Neuronal stem cell (in vitro differentiated cells): ENCODE measurements at regions not wholly inside any gene's neighbourhood (a gene's known extent, or its start where the extent isn't known, plus 50 kb on each side); places are given as distances from the start of the nearest gene placed in this dataset.

Experiments
- DNase-seq: peaks from one replicate; pipeline ENCODE4 v3.0.0-alpha.2; 2013; ENCODE audit warnings: low spot score
- H2AFZ ChIP-seq: one replicate; pipeline ENCODE4 v1.6.1; 2013; ENCODE audit warnings: mild to moderate bottlenecking, low read length, inconsistent platforms
- H2AK5ac ChIP-seq: 2 replicates; pipeline ENCODE4 v1.6.1; 2013; ENCODE audit warnings: low read depth, mild to moderate bottlenecking, inconsistent platforms, low read length, moderate library complexity, mixed read lengths
- H2BK120ac ChIP-seq: 2 replicates; pipeline ENCODE4 v1.6.1; 2013; ENCODE audit warnings: low read depth, mild to moderate bottlenecking, inconsistent platforms, low read length, moderate library complexity, mixed read lengths
- H2BK12ac ChIP-seq: one replicate; pipeline ENCODE4 v1.6.1; 2013; ENCODE audit warnings: low read length, inconsistent platforms
- H2BK15ac ChIP-seq: 2 replicates; pipeline ENCODE4 v1.6.1; 2013; ENCODE audit warnings: mild to moderate bottlenecking, low read length, inconsistent platforms, mixed read lengths
- H2BK5ac ChIP-seq: one replicate; pipeline ENCODE4 v1.6.1; 2013; ENCODE audit warnings: inconsistent platforms, mild to moderate bottlenecking, low read length, moderate library complexity
- H3K14ac ChIP-seq: one replicate; pipeline ENCODE4 v1.6.1; 2013; ENCODE audit warnings: low read length, inconsistent platforms
- H3K18ac ChIP-seq: 2 replicates; pipeline ENCODE4 v1.6.1; 2013; ENCODE audit warnings: low read length, inconsistent platforms
- H3K23ac ChIP-seq: 2 replicates; pipeline ENCODE4 v1.6.1; 2013; ENCODE audit warnings: low read depth, mild to moderate bottlenecking, mixed read lengths, low read length, inconsistent platforms; ENCODE audit not compliant: poor library complexity
- H3K27ac ChIP-seq: replicated peaks from 3 replicates; pipeline ENCODE4 v1.5.1; 2013; ENCODE audit warnings: low read length, inconsistent platforms
- H3K27me3 ChIP-seq, 3 experiments: 2 replicates each; pipeline ENCODE4 v1.6.1; 2013; ENCODE audit warnings: low read length in 3 of 3, mild to moderate bottlenecking in 2 of 3, inconsistent platforms in 1 of 3, low read depth in 1 of 3, mixed read lengths in 1 of 3, moderate library complexity in 1 of 3; ENCODE audit not compliant: control insufficient read depth in 3 of 3, insufficient read depth in 3 of 3
- H3K36me3 ChIP-seq, 2 donors: replicated peaks in 1 of 2; 2 replicates each; pipeline ENCODE4 v1.6.1; 2013; ENCODE audit warnings: low read length in 2 of 2; ENCODE audit not compliant: control insufficient read depth in 2 of 2, insufficient read depth in 2 of 2
- H3K4ac ChIP-seq: 2 replicates; pipeline ENCODE4 v1.6.1; 2013; ENCODE audit warnings: inconsistent platforms, mild to moderate bottlenecking, low read length, moderate library complexity
- H3K4me1 ChIP-seq, 2 donors: 1 replicate in 1 of 2; 2 replicates in 1 of 2; pipeline ENCODE4 v1.6.1; 2013; ENCODE audit warnings: low read length in 2 of 2, low read depth in 1 of 2; ENCODE audit not compliant: control insufficient read depth in 2 of 2, insufficient read depth in 1 of 2
- H3K4me2 ChIP-seq: one replicate; pipeline ENCODE4 v1.6.1; 2013; ENCODE audit warnings: mild to moderate bottlenecking, low read length, inconsistent platforms; ENCODE audit not compliant: insufficient read depth, poor library complexity, severe bottlenecking
- H3K4me3 ChIP-seq, 2 donors: 2 replicates each; pipeline ENCODE4 v1.5.1; 2013; ENCODE audit warnings: low read length in 2 of 2, mild to moderate bottlenecking in 2 of 2, inconsistent platforms in 1 of 2, moderate library complexity in 1 of 2
- H3K79me1 ChIP-seq: one replicate; pipeline ENCODE4 v1.6.1; 2013; ENCODE audit warnings: low read depth, mild to moderate bottlenecking, inconsistent platforms, low read length, moderate library complexity
- H3K9ac ChIP-seq: one replicate; pipeline ENCODE4 v1.6.1; 2013; ENCODE audit warnings: mild to moderate bottlenecking, low read depth, low read length, inconsistent platforms; ENCODE audit not compliant: poor library complexity
- H3K9me3 ChIP-seq, 2 donors: replicated peaks in 1 of 2; 2 replicates each; pipeline versions ENCODE3 to v1.6.1; 2013; ENCODE audit warnings: low read length in 2 of 2, mild to moderate bottlenecking in 2 of 2, inconsistent platforms in 1 of 2, low read depth in 1 of 2, mixed read lengths in 1 of 2, moderate library complexity in 1 of 2; ENCODE audit not compliant: control insufficient read depth in 2 of 2, insufficient read depth in 1 of 2
- H4K8ac ChIP-seq: one replicate; pipeline ENCODE4 v1.6.1; 2013; ENCODE audit warnings: low read depth, mild to moderate bottlenecking, inconsistent platforms, low read length, moderate library complexity
- H4K91ac ChIP-seq: one replicate; pipeline ENCODE4 v1.6.1; 2013; ENCODE audit warnings: low read length, low read depth, mild to moderate bottlenecking, inconsistent platforms; ENCODE audit not compliant: poor library complexity
- WGBS, 2 donors: extraction: QIAGEN DNeasy Blood & Tissue Kit; methylation state at CpG; one replicate each; pipeline ENCODE4 v1.1.7; 2013; ENCODE audit warnings: missing lambda C conversion rate in 2 of 2, mixed read lengths in 1 of 2; ENCODE audit not compliant: insufficient read length in 2 of 2, insufficient replicate concordance in 1 of 2; ENCODE audit errors: extremely low coverage in 2 of 2; 5-methylcytosine and 5-hydroxymethylcytosine counted together

GRCh38 chr12:105937009-105937408 lies 201.7 kb downstream of the NUAK1 start:
- Histone ChIP-seq H4K8ac (no peak overlapping the region), H3K27me3 (no peaks in the 10 kb centered on the region), H3K4ac (no peak overlapping the region), H3K4me1 (peaks cover 8 to 10% of the 10 kb centered on the region in 2 donors), H3K9me3 (no peaks in the 10 kb centered on the region), H3K9ac (no peak overlapping the region), H2AK5ac (no peak overlapping the region), H3K14ac (no peak overlapping the region), H3K79me1 (no peaks in the 10 kb centered on the region), H2BK5ac (no peak overlapping the region), H2BK120ac (no peak overlapping the region), H3K23ac (no peak overlapping the region), H2AFZ (peak overlapping the region; percentile 4), H4K91ac (no peak overlapping the region), H3K36me3 (no peaks in the 10 kb centered on the region), H3K4me3 (no peak overlapping the region), H3K27ac (no peak overlapping the region), H2BK15ac (no peak overlapping the region), H3K18ac (no peak overlapping the region), H2BK12ac (no peak overlapping the region), H3K4me2 (no peak overlapping the region)
- DNase-seq = no peak
- no CpG with 5 or more reads among the region's 1 CpG for WGBS, 2 donors

DNA sequence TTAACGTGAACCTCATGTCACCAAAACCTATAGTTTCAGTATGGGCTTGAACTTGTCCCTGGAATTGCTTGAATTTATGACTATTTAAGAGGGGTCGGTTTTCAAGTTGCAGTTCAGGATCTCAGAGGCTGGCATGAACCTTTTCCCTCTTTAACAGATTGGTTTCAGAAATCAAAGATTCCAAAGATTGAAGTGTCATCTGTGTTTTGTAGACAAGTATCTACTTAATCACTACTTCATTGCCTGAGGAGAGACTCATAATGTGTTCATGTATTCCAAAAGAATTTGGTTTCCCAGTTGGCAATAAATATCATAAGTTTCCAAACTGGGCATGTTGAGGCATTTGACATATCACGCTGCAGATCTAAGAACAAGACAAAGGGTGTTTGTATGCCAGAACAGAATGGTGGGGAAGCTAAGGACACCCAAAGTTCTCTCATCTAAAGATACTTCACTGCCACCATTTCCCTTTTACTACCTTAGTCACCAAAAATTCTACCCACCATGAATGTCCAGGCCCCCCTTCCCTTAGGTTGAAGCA lies 199.5 kb downstream of the NUAK1 start:
- Histone ChIP-seq H3K14ac (no peak overlapping the region), H3K9me3 (peaks cover 0 to 4% of the 10 kb centered on the region in 2 donors), H4K91ac (no peak overlapping the region), H2BK15ac (no peak overlapping the region), H4K8ac (no peak overlapping the region), H3K23ac (no peak overlapping the region), H3K4ac (no peak overlapping the region), H3K4me3 (no peak overlapping the region), H3K27ac (no peak overlapping the region), H3K4me1 (peaks cover 4 to 6% of the 10 kb centered on the region in 2 donors), H3K18ac (no peak overlapping the region), H3K36me3 (no peaks in the 10 kb centered on the region), H3K9ac (no peak overlapping the region), H2AK5ac (no peak overlapping the region), H3K79me1 (no peaks in the 10 kb centered on the region), H2BK12ac (no peak overlapping the region), H2AFZ (no peak overlapping the region), H2BK120ac (no peak overlapping the region), H2BK5ac (no peak overlapping the region), H3K27me3 (no peaks in the 10 kb centered on the region), H3K4me2 (no peak overlapping the region)
- no CpG with 5 or more reads among the region's 3 CpGs for WGBS, 2 donors
- no peak for DNase-seq

DNA sequence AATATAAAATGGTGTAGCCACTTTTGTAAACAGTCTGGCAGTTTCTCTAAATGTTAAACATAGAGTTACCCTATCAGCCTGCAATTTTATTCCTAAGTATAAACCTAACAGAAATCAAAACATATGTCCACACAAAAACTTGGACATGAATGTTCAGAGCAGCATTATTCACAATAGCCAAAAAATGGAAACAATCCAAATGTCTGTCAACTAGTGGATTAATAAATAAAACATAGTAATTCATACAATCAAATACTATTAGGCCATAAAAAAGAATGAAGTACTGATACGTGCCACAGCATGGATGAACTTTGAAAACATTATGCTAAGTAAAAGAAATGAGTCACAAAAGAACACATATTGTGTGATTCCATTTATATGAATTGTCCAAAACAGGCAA lies 196.5 kb downstream of the NUAK1 start:
- Histone ChIP-seq H3K18ac (no peak overlapping the region), H2BK15ac (no peak overlapping the region), H3K27me3 (no peaks in the 10 kb centered on the region), H3K4me1 (peaks cover 0 to 2% of the 10 kb centered on the region in 2 donors), H3K9me3 (peaks cover 0 to 4% of the 10 kb centered on the region in 2 donors), H3K14ac (no peak overlapping the region), H3K79me1 (no peaks in the 10 kb centered on the region), H2AK5ac (no peak overlapping the region), H3K9ac (no peak overlapping the region), H3K36me3 (no peaks in the 10 kb centered on the region), H3K4ac (no peak overlapping the region), H3K27ac (no peak overlapping the region), H3K4me2 (no peak overlapping the region), H2AFZ (no peak overlapping the region), H4K8ac (no peak overlapping the region), H2BK5ac (no peak overlapping the region), H4K91ac (no peak overlapping the region), H2BK12ac (no peak overlapping the region), H3K23ac (no peak overlapping the region), H3K4me3 (no peak overlapping the region), H2BK120ac (no peak overlapping the region)
- no peak for DNase-seq
- no CpG with 5 or more reads among the region's 1 CpG for WGBS, 2 donors

- H3K4me3 ChIP-seq = no peak overlapping the region
- peaks cover 0 to 2% of the 10 kb centered on the region in 2 donors for H3K4me1 ChIP-seq
- no peak overlapping the region for H3K4me2 ChIP-seq
- H3K27me3 ChIP-seq = no peaks in the 10 kb centered on the region
- no peak overlapping the region for H3K18ac ChIP-seq
- no peak overlapping the region for H2AK5ac ChIP-seq
- no peak overlapping the region for H4K91ac ChIP-seq
- H3K4ac ChIP-seq = no peak overlapping the region
- H3K36me3 ChIP-seq = no peaks in the 10 kb centered on the region
- no peak overlapping the region for H2BK5ac ChIP-seq
- no peak overlapping the region for H2AFZ ChIP-seq
- no CpG with 5 or more reads among the region's 1 CpG for WGBS, 2 donors
- no peak overlapping the region for H3K23ac ChIP-seq
- H3K9ac ChIP-seq = no peak overlapping the region
- no peak overlapping the region for H3K27ac ChIP-seq
- H2BK12ac ChIP-seq = no peak overlapping the region
- no peak overlapping the region for H4K8ac ChIP-seq
- H2BK120ac ChIP-seq = no peak overlapping the region
- no peak overlapping the region for H3K14ac ChIP-seq
- no peak overlapping the region for H2BK15ac ChIP-seq
- no peak for DNase-seq
- peaks cover 0 to 4% of the 10 kb centered on the region in 2 donors for H3K9me3 ChIP-seq
- no peaks in the 10 kb centered on the region for H3K79me1 ChIP-seq
These were observed 195.2 kb downstream of the NUAK1 start for GRCh38 chr12:105943525-105943924.
